DMS 273 (cell line): ENCODE measurements at regions not wholly inside any gene's neighbourhood (a gene's known extent, or its start where the extent isn't known, plus 50 kb on each side); places are given as distances from the start of the nearest gene placed in this dataset.

Source experiments
- DNase-seq: peaks from one replicate; lab custom pipeline; 2025; ENCODE audit not compliant: unreplicated experiment; lab: John Stamatoyannopoulos, UW

DNA sequence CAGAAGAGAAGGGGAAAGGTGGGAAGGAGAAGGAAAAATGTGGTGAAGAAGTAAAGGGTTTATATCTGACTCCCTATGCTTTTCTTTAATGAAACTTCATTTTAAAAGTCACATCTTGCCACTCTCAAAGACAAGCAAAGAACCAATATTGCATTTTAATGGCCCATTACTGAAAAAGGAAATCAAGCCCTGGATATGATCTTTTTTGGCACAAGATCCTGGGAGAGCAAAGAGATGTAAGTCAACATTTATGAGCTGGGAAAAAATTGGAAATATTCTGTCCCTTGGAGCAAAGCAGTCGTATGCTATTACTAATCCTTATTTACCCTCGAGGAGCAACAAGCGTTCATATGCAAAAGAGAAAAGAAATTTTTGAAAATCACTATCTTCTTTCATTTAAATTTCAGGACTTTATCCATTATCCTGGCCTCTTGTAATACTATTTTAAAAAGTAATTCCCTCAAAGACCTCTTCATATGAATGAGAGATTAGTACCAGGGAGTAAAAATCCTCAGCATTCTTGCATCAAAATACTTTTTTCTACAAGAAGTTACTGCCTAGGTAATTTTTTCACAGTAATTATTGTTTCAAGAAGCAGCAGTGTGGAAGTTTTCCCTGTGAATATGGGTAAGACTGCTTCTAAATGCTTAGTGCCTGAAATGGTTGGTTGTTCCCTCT lies 435.3 kb upstream of the PDZRN3 start:
- no peak for DNase-seq

DNA sequence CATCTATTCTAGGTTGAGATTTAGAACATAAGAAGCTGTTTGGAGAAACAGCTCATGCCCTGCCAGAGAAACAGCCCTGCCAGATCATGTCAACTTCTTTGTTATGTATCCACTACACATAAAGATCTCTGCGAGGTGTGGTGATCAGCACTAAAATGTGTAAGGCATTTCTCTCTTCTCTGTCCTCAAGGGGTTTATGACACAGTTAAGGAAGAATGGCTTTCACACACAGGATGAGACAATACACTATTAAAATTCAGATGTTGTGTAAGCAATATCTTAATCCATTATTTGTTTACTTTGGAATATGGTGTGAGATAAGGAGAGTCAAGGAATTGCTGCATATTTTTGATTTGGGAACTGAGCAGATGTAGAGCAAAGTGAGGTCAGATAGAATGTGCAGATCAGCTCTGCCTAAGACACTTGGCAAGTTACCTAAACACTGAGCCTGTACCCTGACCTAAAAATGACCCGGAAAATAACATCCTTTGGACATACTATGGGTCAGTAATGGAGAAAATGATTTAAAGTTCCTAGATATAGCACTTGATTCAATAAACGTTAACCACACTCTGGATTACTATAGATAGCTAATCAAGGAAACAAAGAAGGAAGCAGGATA lies 434.7 kb upstream of the PDZRN3 start:
- DNase-seq, result no peak

DNA sequence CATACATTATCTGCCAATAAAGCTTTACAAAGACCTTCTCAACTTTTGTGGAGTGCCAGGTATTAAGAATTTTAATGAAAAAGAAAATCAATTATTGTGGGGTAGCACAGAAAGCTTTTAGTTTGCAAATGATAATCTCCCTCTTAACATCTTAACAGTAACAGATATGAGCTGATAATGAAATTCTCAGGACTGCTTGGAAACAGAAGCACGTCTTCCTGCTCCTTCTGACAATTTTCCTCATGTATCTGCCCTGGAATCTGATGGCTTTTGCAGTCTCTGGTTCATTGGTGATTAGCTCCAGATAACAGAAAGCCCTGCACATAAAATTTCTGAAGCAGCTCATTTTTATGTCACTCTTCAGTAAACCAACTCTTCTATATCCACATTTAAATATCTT lies 432.4 kb upstream of the PDZRN3 start:
- DNase-seq, result no peak

DNA sequence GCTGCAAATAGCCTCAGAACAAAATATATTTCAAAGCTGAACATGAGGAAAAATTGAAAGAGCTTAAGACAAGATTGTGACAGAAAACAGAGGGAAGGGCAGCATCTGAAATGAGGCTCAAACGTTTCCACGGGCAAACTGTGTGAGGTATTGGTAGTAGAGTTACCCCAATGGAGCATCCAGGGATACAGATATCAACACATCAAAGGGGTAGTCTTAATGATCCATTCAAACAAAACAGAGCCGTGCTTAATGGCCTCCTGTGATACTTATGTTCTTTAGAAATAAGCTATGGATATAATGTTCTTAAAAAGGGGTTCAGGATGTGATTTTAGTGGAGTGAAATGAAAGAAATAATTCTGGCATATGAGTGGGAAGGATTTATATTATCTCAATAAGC lies 430.3 kb upstream of the PDZRN3 start:
- DNase-seq, result no peak

- no peak for DNase-seq
Measured at GRCh38 chr3:74054566-74054965, 429.8 kb upstream of the PDZRN3 start.

- no peak for DNase-seq
Measured at GRCh38 chr3:74053970-74054516, 429.3 kb upstream of the PDZRN3 start.

- no peak for DNase-seq
Measured at GRCh38 chr3:74049444-74049843, 424.7 kb upstream of the PDZRN3 start.

DNA sequence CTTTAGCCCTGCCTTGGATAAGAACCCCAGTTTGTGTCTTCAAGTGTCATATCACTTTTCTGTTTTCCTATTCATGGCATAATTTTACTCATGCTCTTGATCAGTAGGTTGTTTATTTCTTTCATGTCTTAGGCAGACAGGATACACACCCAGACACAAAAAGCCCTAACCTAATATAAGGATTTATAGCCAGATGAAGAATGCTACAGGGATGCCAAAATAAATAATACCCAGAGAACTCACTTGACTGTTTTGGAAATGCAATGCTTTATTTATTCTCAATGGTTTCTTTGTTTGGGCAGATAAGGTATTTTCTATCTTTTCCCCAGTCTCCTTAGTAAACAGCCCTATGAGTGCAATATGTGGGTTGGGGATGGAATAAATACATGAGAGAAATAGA lies 424.0 kb upstream of the PDZRN3 start:
- no peak for DNase-seq

DNA sequence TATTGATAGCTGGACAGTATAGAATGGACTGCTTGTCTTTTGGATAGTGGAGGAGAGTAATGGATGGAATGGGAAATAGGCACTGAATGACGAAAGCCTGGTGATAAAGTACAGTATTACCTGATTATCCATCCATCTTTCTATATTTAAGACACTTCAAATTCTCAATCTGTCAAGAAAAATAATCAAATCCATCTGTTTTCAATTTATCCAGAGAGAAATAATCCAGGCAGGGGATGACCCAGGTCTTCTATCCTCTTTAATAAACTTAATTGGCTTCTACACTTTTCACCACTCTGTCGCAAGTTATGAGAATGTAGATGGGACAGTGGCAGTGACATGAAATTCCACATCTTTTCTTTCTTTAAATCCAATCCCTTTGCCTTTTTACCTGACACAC lies 420.3 kb upstream of the PDZRN3 start:
- no peak for DNase-seq

DNA sequence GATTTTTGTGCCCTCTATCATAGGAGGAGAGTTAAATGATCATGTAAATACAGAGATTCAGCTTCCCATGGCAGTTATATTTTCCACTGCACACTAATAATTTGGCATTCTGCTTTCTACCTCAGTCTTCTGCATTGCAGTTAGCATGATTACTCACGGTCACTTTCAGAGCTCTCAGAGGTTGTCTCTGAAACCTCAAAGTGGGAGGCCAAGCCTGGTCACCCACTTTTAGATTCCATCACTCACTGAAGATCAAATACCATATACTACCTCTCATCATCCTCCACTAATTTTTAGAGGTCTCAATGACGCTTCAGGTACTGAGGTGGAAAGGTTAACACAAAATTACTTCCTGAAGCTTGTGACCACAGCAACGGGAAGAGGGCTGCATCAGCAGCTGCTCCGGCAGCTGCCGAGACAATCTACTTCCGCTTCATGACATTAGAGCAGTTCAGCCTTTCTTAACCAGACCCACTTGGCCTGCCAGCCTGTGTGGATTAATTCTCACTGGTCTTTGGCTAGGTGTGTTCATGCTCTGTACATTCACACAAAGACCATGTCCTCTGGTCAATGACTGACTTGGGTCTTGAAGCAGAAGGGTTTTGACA lies 416.4 kb upstream of the PDZRN3 start:
- DNase-seq, result no peak

- no peak for DNase-seq
Measured at GRCh38 chr3:74039105-74039504, 414.4 kb upstream of the PDZRN3 start.

DNA sequence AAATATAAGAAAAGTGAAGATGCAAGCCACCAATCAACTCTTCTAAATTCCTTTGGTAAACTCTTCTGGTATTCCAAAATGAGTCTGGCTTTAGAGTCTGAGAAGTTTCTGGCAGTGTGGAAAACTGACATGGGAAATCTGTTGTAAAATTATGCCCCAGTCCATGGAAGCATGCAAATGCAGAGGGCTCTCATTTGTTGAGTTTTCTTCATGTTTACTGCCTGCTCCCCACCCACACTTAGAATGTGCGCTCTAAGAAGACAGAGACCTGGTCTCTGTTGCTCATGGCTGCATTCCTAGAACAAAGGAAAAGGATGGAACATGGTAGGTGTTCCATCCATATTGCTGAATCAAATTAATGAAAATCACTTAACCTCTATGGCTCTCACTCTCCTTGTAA lies 411.8 kb upstream of the PDZRN3 start:
- no peak for DNase-seq

DNA sequence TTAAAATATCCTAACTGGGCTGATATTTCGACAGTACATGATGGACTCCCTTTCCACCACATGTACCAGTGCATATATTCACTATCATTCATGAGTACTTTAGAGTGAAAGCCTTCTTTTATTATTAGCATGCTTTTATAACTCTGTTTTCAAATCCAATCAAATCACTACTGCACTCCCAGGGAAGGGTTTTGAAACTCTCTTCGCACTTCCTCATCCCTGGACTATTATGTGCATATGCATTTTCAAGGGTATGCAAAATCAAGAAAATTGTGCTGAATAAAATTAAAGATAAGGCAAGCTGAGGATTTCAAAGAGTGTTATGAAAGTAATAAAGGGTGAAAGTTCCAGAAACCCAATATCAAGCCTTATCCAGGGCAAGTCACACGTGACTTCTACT lies 411.4 kb upstream of the PDZRN3 start:
- DNase-seq, result no peak

DNA sequence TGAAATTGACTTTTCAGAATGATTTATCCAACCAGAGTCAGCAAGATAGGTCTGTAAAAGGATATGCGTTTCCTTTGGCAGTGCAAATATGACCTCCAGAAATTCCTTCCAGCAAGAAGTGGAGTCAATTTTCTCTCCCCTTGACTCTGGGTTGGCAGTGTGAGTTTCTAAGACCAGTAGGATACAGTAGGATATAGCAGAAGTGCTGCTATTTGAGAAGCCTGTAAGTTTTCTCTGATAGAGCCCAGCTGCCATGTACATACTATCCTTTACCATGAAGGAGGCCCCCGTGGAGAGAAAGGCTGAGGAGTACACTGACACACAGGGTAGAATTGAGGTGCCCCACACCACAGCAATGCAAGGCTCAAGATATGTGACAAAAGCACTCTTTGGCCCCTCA lies 409.1 kb upstream of the PDZRN3 start:
- DNase-seq, result no peak

GRCh38 chr3:74033381-74033780 lies 408.6 kb upstream of the PDZRN3 start:
- no peak for DNase-seq

DNA sequence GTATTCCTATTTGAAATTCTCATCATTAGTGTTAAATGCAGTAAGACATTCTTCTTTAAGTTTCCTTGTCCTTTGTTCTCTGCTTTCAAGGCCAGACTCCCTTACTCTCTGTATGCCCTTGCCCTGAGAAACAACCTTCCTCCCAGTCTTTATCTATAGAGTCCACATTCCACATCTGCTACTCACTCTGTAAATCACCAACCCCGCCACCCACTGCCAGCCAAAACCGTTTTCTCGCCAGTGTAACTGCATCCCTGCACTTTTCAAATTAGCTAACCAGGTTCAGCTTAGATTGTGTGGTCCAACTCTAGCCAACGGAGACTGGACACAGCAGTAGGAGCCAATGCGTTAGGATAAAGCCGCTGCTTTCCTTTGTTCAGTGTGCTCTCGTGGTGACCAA lies 402.4 kb upstream of the PDZRN3 start:
- DNase-seq, result no peak

- DNase-seq, result no peak
Measured at GRCh38 chr3:74023395-74023794, 398.7 kb upstream of the PDZRN3 start.

GRCh38 chr3:74021449-74021848 lies 396.7 kb upstream of the PDZRN3 start:
- no peak for DNase-seq

DNA sequence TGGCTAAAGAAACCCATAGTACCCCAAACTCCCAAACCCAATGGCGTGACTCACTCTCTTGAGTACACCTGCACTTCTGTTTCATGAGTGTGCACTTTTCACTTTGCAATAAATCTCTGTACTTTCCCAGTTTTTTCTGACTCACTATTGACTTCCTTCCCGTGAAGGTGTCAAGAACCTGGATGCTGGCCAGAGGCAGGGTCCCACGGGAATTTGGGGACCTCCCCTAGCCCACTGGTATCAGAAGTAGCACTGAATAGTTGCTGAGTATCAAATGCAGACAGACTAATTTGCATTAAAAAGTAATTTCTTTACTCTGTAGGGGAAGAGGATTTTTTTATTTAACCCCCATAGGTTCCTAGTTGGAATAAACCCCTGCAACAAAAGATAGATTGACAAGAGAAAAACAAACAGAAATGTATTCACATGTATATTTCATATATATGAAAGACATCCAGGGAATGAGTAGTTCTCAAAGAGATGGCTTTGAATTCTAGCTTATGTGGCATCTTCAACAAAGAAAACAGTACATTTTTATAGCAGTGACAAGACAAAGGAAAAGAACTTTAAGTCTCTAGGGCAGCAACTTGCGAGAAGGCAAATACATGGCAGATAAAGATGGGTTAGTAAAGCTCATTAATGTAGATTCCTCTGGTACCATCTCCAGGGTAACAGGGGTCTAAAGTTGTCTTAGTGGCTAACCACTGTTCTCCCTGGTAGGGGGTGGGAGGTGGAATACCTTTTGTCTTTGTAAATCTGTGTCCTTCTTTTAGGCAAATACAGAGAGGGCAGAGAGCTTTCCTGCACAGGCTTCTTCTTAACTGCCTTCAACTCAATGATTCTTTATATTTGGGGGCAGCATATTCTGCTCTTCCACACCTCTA lies 385.5 kb upstream of the PDZRN3 start:
- no peak for DNase-seq

GRCh38 chr3:74004386-74004785 lies 379.6 kb upstream of the PDZRN3 start:
- DNase-seq, result no peak

DNA sequence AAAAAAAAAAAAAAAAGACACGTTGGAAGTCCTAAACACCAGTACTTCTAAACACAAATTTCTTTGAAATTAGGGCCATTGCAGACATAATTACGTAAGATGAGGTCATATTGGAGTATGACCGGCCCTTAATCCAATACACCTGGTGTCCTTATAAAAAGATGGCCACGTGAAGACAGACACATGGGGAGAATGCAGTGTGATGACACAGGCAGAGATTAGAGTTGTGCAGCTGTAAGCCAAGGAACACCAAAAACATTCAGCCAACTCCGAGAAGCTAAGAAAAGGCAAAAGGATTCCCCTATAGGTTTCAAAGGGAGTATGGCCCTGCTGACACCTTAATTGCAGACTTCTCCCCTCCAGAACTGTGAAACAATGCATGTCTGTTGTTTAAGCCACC lies 379.0 kb upstream of the PDZRN3 start:
- DNase-seq, result no peak
